HepG2 (cell line): ENCODE measurements at regions not wholly inside any gene's neighbourhood (a gene's known extent, or its start where the extent isn't known, plus 50 kb on each side); places are given as distances from the start of the nearest gene placed in this dataset.

ENCODE experiments used
- ATAC-seq: fragments of 200-7000 bp; cut with Tn5 transposase; 3 replicates; pipeline ENCODE4 v1.9.1; 2020; ENCODE audit warnings: mild to moderate bottlenecking, moderate library complexity
- BruUV-seq: library from RNA; stranded (reverse); fragments of 400-500 nt; replicated peaks from 2 replicates; lab custom pipeline; 2021; lab: Mats Ljungman, UMichigan
- CTCF ChIA-PET: fragments of 300-600 bp; formaldehyde crosslinking; extraction: SDS; loops from one replicate; lab custom pipeline; 2021; ENCODE audit warnings: low total read pairs, inconsistent platforms, low intra/inter-chr PET ratio; lab: Yijun Ruan, JAX
- POLR2A ChIA-PET: fragments of 350-600 bp; sonication (Branson Sonifier 250); formaldehyde crosslinking; loops from one replicate; lab custom pipeline; 2020; ENCODE audit warnings: antibody characterized with exemption, inconsistent platforms; lab: Yijun Ruan, JAX
- DNase-seq: peaks from one replicate; pipeline ENCODE4 v3.0.0-alpha.2; 2015; ENCODE audit warnings: low spot score
- FAIRE-seq: peaks from 3 replicates; lab custom pipeline; 2011; peaks lifted over from hg19 to GRCh38; lab: Jason Lieb, UNC
- H2AFZ ChIP-seq: one replicate; pipeline ENCODE4 v1.6.1; 2011; ENCODE audit warnings: low read length, inconsistent platforms
- H3K27ac ChIP-seq: fragments of 300-600 bp; 3 replicates; pipeline ENCODE4 v1.8.0; 2011; ENCODE audit warnings: mixed run types, mild to moderate bottlenecking, mixed read lengths, low read length, inconsistent platforms; ENCODE audit not compliant: insufficient read depth; ENCODE audit errors: extremely low read length
- H3K27me3 ChIP-seq, 2 experiments: fragments of 200-600 bp in 1 of 2; 2 replicates in 1 of 2; 3 replicates in 1 of 2; pipeline versions ENCODE4 v1.6.0 to v1.8.0; 2011; ENCODE audit warnings: low read length in 2 of 2, mild to moderate bottlenecking in 2 of 2, moderate library complexity in 2 of 2, inconsistent platforms in 1 of 2; ENCODE audit not compliant: insufficient read depth in 2 of 2, control insufficient read depth in 1 of 2
- H3K36me3 ChIP-seq, 2 experiments: fragments of 200-600 bp in 1 of 2; replicated peaks in 1 of 2; 2 replicates in 1 of 2; 3 replicates in 1 of 2; pipeline versions ENCODE4 v1.5.1 to v1.8.0; 2011; ENCODE audit warnings: low read length in 2 of 2, inconsistent platforms in 1 of 2; ENCODE audit not compliant: insufficient read depth in 2 of 2, control insufficient read depth in 1 of 2
- H3K4me1 ChIP-seq: 2 replicates; pipeline ENCODE4 v1.5.1; 2012; ENCODE audit warnings: low read length, inconsistent platforms; ENCODE audit not compliant: insufficient read depth
- H3K4me2 ChIP-seq: 2 replicates; pipeline ENCODE4 v1.6.0; 2011; ENCODE audit warnings: low read depth, low read length, inconsistent platforms
- H3K4me3 ChIP-seq, 3 experiments: fragments of 200-600 bp in 1 of 3; sonication (generic), shearing (Covaris generic) in 1 of 3; replicated peaks in 1 of 3; 2 replicates each; pipeline ENCODE4 v1.5.1; 2011 to 2016; ENCODE audit warnings: low read length in 3 of 3, inconsistent platforms in 2 of 3, low read depth in 2 of 3, mild to moderate bottlenecking in 2 of 3, control low read depth in 1 of 3, mixed read lengths in 1 of 3; ENCODE audit not compliant: insufficient read depth in 1 of 3
- H3K79me2 ChIP-seq: one replicate; pipeline ENCODE4 v1.6.1; 2011; ENCODE audit warnings: low read length, inconsistent platforms; ENCODE audit not compliant: insufficient read depth
- H3K9ac ChIP-seq: 2 replicates; pipeline ENCODE4 v1.6.0; 2011; ENCODE audit warnings: mild to moderate bottlenecking, low read depth, low read length, inconsistent platforms; ENCODE audit not compliant: insufficient read depth
- H3K9me3 ChIP-seq: 2 replicates; pipeline ENCODE4 v1.5.1; 2012; ENCODE audit warnings: mild to moderate bottlenecking, low read length
- H4K20me1 ChIP-seq: 2 replicates; pipeline ENCODE4 v1.6.0; 2011; ENCODE audit warnings: inconsistent platforms, mild to moderate bottlenecking, low read length, moderate library complexity; ENCODE audit not compliant: insufficient read depth
- HDAC2 ChIP-seq: sonication (generic); formaldehyde crosslinking; IDR thresholded peaks from 2 replicates; pipeline ENCODE4 v1.4.0; 2020; ENCODE audit warnings: missing genetic modification reagents
- HDAC6 ChIP-seq: fragments of 200-600 bp; sonication (generic); IDR thresholded peaks from 2 replicates; pipeline ENCODE4 v1.7.0; 2017; ENCODE audit warnings: mild to moderate bottlenecking, antibody characterized with exemption, low read length, low read depth
- HNF1B ChIP-seq: sonication (generic); formaldehyde crosslinking; IDR thresholded peaks from 2 replicates; pipeline ENCODE4 v1.5.1; 2020; ENCODE audit warnings: mild to moderate bottlenecking, moderate library complexity, missing genetic modification reagents
- HOXD1 ChIP-seq: sonication (generic); formaldehyde crosslinking; IDR thresholded peaks from 2 replicates; pipeline ENCODE4 v1.5.0; 2020; ENCODE audit warnings: missing genetic modification reagents
- MBNL3 ChIP-seq: fragments of 250-450 bp; sonication (Bioruptor Pico); conservative IDR thresholded peaks from 2 replicates; pipeline ENCODE4 v1.8.0; 2022; ENCODE audit warnings: mild to moderate bottlenecking, inconsistent platforms
- NCOA1 ChIP-seq: sonication (generic); formaldehyde crosslinking; IDR thresholded peaks from 2 replicates; pipeline ENCODE4 v1.9.0; 2021; ENCODE audit warnings: missing genetic modification reagents
- POLR2AphosphoS5 ChIP-seq: IDR thresholded peaks from 2 replicates; pipeline ENCODE4 v1.6.1; 2012; ENCODE audit warnings: low read depth, low read length
- RARG ChIP-seq: sonication (generic); formaldehyde crosslinking; IDR thresholded peaks from 2 replicates; pipeline ENCODE4 v1.4.0; 2020; ENCODE audit warnings: low read depth, mild to moderate bottlenecking, missing genetic modification reagents
- SIN3A ChIP-seq: IDR thresholded peaks from 2 replicates; pipeline ENCODE4 v1.6.1; 2011; ENCODE audit warnings: low read depth, mild to moderate bottlenecking, control low read depth, low read length, borderline replicate concordance
- TCF7 ChIP-seq: sonication (generic); IDR thresholded peaks from 2 replicates; pipeline ENCODE4 v1.6.1; 2016; ENCODE audit warnings: antibody characterized with exemption, low read depth
- ZBTB43 ChIP-seq: sonication (generic); formaldehyde crosslinking; conservative IDR thresholded peaks from 2 replicates; pipeline ENCODE4 v1.4.0; 2020; ENCODE audit warnings: missing genetic modification reagents
- ZBTB7B ChIP-seq: sonication (generic); formaldehyde crosslinking; IDR thresholded peaks from 2 replicates; pipeline ENCODE4 v1.4.0; 2020; ENCODE audit warnings: missing genetic modification reagents
- ZKSCAN1 ChIP-seq: fragments of 150-350 bp; IDR thresholded peaks from 2 replicates; pipeline ENCODE4 v1.6.1; 2014; ENCODE audit warnings: low read length
- ZNF546 ChIP-seq: sonication (generic); formaldehyde crosslinking; conservative IDR thresholded peaks from 2 replicates; pipeline ENCODE4 v1.8.1; 2023; ENCODE audit warnings: mild to moderate bottlenecking, missing genetic modification reagents
- ZNF574 ChIP-seq: sonication (generic); formaldehyde crosslinking; IDR thresholded peaks from 2 replicates; pipeline ENCODE4 v1.4.0; 2020; ENCODE audit warnings: missing genetic modification reagents
- ZNF670 ChIP-seq: sonication (generic); formaldehyde crosslinking; IDR thresholded peaks from 2 replicates; pipeline ENCODE4 v1.8.0; 2022; ENCODE audit warnings: mild to moderate bottlenecking, missing genetic modification reagents, borderline replicate concordance
- ZNF773 ChIP-seq: sonication (generic); formaldehyde crosslinking; IDR thresholded peaks from 2 replicates; pipeline ENCODE4 v1.4.0; 2020; ENCODE audit warnings: missing genetic modification reagents, borderline replicate concordance
- WGBS: methylation state at CpG from one replicate; pipeline ENCODE4 v1.1.6; 2017; ENCODE audit warnings: low lambda C conversion rate; 5-methylcytosine and 5-hydroxymethylcytosine counted together
- in situ Hi-C: cut with HindIII; loops from 2 replicates; pipeline ENCODE4 v1.10.0; 2017; ENCODE audit warnings: low pct_unique_long_range_greater_than_20kb; ENCODE audit not compliant: extremely low pct_ligation_motif_present
- intact Hi-C: fragments of 100-400 bp; cut with micrococcal nuclease; formaldehyde crosslinking; loops from one replicate; pipeline ENCODE4 v1.10.0; 2022; ENCODE audit not compliant: unreplicated experiment

- Histone ChIP-seq H3K9ac (no peak overlapping the region), H3K27me3 (no peaks in the 10 kb centered on the region), H3K9me3 (no peaks in the 10 kb centered on the region), H3K4me2 (no peak overlapping the region), H3K27ac (no peak overlapping the region), H3K4me1 (no peaks in the 10 kb centered on the region), H2AFZ (no peak overlapping the region), H3K4me3 (no peak overlapping the region), H4K20me1 (no peaks in the 10 kb centered on the region), H3K79me2 (no peaks in the 10 kb centered on the region), H3K36me3 (no peaks in the 10 kb centered on the region)
- FAIRE-seq = no peak
- ChIA-PET CTCF (no interaction called here), POLR2A (no interaction called here)
- no peak for DNase-seq
- TF ChIP-seq RARG (CRISPR knock-in tag) (no peak), SIN3A (no peak), ZBTB7B (CRISPR knock-in tag) (no peak), ZNF773 (CRISPR knock-in tag) (no peak), ZBTB43 (no peak), TCF7 (no peak), ZNF546 (CRISPR knock-in tag) (no peak), HNF1B (CRISPR knock-in tag) (no peak), ZNF574 (no peak), ZKSCAN1 (no peak), NCOA1 (CRISPR knock-in tag) (no peak), HOXD1 (CRISPR knock-in tag) (no peak), HDAC6 (no peak), MBNL3 (CRISPR knock-in tag) (no peak), HDAC2 (CRISPR knock-in tag) (no peak), ZNF670 (CRISPR knock-in tag) (no peak), POLR2AphosphoS5 (no peak)
- BruUV-seq = no TSS peak
- intact Hi-C loops (no loop called here), in situ Hi-C loops (no loop called here)
- WGBS = 49% methylated on average over 21 of the region's 28 CpGs
- ATAC-seq = no peak
Measured at GRCh38 chr9:79390781-79391770, 180.7 kb upstream of the TLE4 start.
